ENCODE measurements at regions not wholly inside any gene's neighbourhood (a gene's known extent, or its start where the extent isn't known, plus 50 kb on each side); places are given as distances from the start of the nearest gene placed in this dataset.

DNA sequence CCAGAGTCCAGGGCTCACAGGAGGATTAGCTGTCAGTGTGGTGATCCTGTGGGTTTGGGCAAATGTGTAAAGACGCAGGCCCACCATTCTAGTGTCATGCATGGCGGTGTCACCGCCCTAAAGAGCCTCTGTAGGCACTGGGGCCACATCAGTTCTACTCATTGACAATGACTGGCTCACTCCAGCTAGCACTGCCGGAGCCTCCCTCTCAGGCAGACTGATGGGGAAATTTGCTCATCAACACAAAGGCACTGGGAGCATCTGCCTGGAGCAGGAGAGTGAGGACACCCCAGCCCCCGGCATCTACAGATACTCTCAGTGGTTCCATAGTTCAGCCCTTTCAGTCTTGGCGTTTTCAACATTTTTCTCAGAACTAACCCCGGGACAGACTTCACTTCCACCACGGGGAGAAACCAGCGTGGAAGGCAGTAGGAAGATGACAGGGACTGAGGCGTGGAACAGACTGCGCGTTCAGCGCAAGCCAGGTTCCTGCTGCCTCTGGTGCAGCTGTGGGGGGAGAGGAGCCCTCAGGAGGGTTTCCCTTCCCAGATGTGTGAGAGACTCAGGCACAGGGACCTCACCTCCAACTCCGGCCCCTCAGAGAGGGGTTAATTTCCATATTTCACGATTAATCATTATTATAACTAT lies 256.6 kb downstream of the RBFOX3 start:
- H3K27me3 ChIP-seq (ENCODE audit: insufficient read depth, low read length): peaks cover 89% of the 10 kb centered on the region
- DNase-seq (ENCODE audit: low read depth, low spot score) (no peak), ATAC-seq (no peak)
- intact Hi-C loops (cut with micrococcal nuclease): no loop called here
- ChIA-PET CTCF (interaction anchor here (1.4 kb wide), 1 partner anchor 47 kb away, joined by 4 read pairs; no protein-coding TSS in a partner anchor), RAD21 (ENCODE audit: low non-redundant PET in 1 of 2, low total read pairs in 2 of 2, uncharacterized antibody in 2 of 2, unreplicated experiment in 2 of 2) (no interaction called here), POLR2A (no interaction called here)
- H3K9me2 ChIP-seq (ENCODE audit: insufficient read depth): no peaks in the 10 kb centered on the region
- H3K4me2 ChIP-seq (ENCODE audit: low read length): no peak overlapping the region
- BruUV-seq (replicated peaks): no TSS peak
- H3K79me2 ChIP-seq (ENCODE audit: insufficient read depth, low read length): no peaks in the 10 kb centered on the region
- no peak overlapping the region for H3K27ac ChIP-seq (ENCODE audit: low read depth, low read length)
- H3K36me3 ChIP-seq (ENCODE audit: control insufficient read depth in 1 of 2, insufficient read depth in 2 of 2, low read length in 2 of 2): no peaks in the 10 kb centered on the region
- no peak overlapping the region for H2AFZ ChIP-seq (ENCODE audit: low read depth, low read length, poor library complexity, severe bottlenecking)
- peaks cover 0 to 6% of the 10 kb centered on the region in 2 experiments; a peak in 1 of 4 replicates for H3K9me3 ChIP-seq (ENCODE audit: control insufficient read depth in 1 of 2, insufficient read depth in 1 of 2, low read depth in 1 of 2, low read length in 2 of 2)
- no peaks in the 10 kb centered on the region for H3K4me1 ChIP-seq (ENCODE audit: control insufficient read depth in 1 of 2, insufficient read depth in 2 of 2, low read length in 2 of 2)
- H3K9ac ChIP-seq (ENCODE audit: low read length): no peak overlapping the region
- H4K20me1 ChIP-seq (ENCODE audit: insufficient read depth): no peaks in the 10 kb centered on the region
- TF ChIP-seq EZH2 (IDR thresholded peaks at IDR 0.05): 0 out of 2 replicates have a peak, but pooled peaks have one; percentile 5
- no peak for TF ChIP-seq SIN3A (IDR thresholded peaks at IDR 0.05; ENCODE audit: low read depth)
- H3K4me3 ChIP-seq (replicated peaks in 1 of 2; ENCODE audit: low read depth in 1 of 2, low read length in 2 of 2): no peak overlapping the region

- RAD21 ChIA-PET (ENCODE audit: low non-redundant PET in 1 of 2, low total read pairs in 2 of 2, uncharacterized antibody in 2 of 2, unreplicated experiment in 2 of 2): no interaction called here
- Histone ChIP-seq H3K79me2 (ENCODE audit: insufficient read depth, low read length) (no peaks in the 10 kb centered on the region), H2AFZ (ENCODE audit: low read depth, low read length, poor library complexity, severe bottlenecking) (no peak overlapping the region), H3K36me3 (ENCODE audit: control insufficient read depth in 1 of 2, insufficient read depth in 2 of 2, low read length in 2 of 2) (no peaks in the 10 kb centered on the region), H3K4me1 (ENCODE audit: control insufficient read depth in 1 of 2, insufficient read depth in 2 of 2, low read length in 2 of 2) (no peaks in the 10 kb centered on the region), H3K4me2 (ENCODE audit: low read length) (no peak overlapping the region), H3K9ac (ENCODE audit: low read length) (no peak overlapping the region), H4K20me1 (ENCODE audit: insufficient read depth) (no peaks in the 10 kb centered on the region), H3K9me2 (ENCODE audit: insufficient read depth) (no peaks in the 10 kb centered on the region), H3K4me3 (replicated peaks in 1 of 2; ENCODE audit: low read depth in 1 of 2, low read length in 2 of 2) (no peak overlapping the region), H3K27ac (ENCODE audit: low read depth, low read length) (no peak overlapping the region), H3K9me3 (ENCODE audit: control insufficient read depth in 1 of 2, insufficient read depth in 1 of 2, low read depth in 1 of 2, low read length in 2 of 2) (peaks cover 0 to 6% of the 10 kb centered on the region in 2 experiments; a peak in 1 of 4 replicates), H3K27me3 (ENCODE audit: insufficient read depth, low read length) (peaks cover 88% of the 10 kb centered on the region)
- POLR2A ChIA-PET: no interaction called here
- CTCF ChIA-PET: no interaction called here
- BruUV-seq (replicated peaks): no TSS peak
- TF ChIP-seq TCF7L2 (IDR thresholded peaks at IDR 0.05; ENCODE audit: borderline replicate concordance, extremely low read depth, insufficient read depth, insufficient read length) (no peak), EZH2phosphoT487 (IDR thresholded peaks at IDR 0.05; ENCODE audit: borderline replicate concordance) (no peak), ZNF274 (IDR thresholded peaks at IDR 0.05; ENCODE audit: low read depth, low read length) (no peak), ZFX (IDR thresholded peaks at IDR 0.05) (no peak), YY1 (IDR thresholded peaks at IDR 0.05; ENCODE audit: extremely low read depth, insufficient replicate concordance, low read depth, low read length) (no peak), SRF (IDR thresholded peaks at IDR 0.05; ENCODE audit: low read depth) (no peak)
- TF ChIP-seq, protein P1, sequence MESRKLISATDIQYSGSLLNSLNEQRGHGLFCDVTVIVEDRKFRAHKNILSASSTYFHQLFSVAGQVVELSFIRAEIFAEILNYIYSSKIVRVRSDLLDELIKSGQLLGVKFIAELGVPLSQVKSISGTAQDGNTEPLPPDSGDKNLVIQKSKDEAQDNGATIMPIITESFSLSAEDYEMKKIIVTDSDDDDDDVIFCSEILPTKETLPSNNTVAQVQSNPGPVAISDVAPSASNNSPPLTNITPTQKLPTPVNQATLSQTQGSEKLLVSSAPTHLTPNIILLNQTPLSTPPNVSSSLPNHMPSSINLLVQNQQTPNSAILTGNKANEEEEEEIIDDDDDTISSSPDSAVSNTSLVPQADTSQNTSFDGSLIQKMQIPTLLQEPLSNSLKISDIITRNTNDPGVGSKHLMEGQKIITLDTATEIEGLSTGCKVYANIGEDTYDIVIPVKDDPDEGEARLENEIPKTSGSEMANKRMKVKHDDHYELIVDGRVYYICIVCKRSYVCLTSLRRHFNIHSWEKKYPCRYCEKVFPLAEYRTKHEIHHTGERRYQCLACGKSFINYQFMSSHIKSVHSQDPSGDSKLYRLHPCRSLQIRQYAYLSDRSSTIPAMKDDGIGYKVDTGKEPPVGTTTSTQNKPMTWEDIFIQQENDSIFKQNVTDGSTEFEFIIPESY (IDR thresholded peaks at IDR 0.05; ENCODE audit: extremely low read depth, insufficient replicate concordance, low read length): no peak
- TF ChIP-seq, protein P2, sequence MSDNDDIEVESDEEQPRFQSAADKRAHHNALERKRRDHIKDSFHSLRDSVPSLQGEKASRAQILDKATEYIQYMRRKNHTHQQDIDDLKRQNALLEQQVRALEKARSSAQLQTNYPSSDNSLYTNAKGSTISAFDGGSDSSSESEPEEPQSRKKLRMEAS (IDR thresholded peaks at IDR 0.05): no peak
- DNase-seq (ENCODE audit: low read depth, low spot score) (no peak), ATAC-seq (no peak)
- intact Hi-C loops (cut with micrococcal nuclease): no loop called here
Measured at GRCh38 chr17:79353548-79353947, 257.3 kb downstream of the RBFOX3 start.
